GM21447 (cell line): ENCODE measurements at regions not wholly inside any gene's neighbourhood (a gene's known extent, or its start where the extent isn't known, plus 50 kb on each side); places are given as distances from the start of the nearest gene placed in this dataset.
"Not testable (repeated sequence)": the region's sequence is repeated elsewhere in the genome, so short reads cannot be mapped to it uniquely, and the experiment has no call there.

Experiments used
- ATAC-seq: cut with Tn5 transposase; IDR thresholded peaks from one replicate; pipeline ENCODE4 v1.9.1; 2021; ENCODE audit not compliant: unreplicated experiment

DNA sequence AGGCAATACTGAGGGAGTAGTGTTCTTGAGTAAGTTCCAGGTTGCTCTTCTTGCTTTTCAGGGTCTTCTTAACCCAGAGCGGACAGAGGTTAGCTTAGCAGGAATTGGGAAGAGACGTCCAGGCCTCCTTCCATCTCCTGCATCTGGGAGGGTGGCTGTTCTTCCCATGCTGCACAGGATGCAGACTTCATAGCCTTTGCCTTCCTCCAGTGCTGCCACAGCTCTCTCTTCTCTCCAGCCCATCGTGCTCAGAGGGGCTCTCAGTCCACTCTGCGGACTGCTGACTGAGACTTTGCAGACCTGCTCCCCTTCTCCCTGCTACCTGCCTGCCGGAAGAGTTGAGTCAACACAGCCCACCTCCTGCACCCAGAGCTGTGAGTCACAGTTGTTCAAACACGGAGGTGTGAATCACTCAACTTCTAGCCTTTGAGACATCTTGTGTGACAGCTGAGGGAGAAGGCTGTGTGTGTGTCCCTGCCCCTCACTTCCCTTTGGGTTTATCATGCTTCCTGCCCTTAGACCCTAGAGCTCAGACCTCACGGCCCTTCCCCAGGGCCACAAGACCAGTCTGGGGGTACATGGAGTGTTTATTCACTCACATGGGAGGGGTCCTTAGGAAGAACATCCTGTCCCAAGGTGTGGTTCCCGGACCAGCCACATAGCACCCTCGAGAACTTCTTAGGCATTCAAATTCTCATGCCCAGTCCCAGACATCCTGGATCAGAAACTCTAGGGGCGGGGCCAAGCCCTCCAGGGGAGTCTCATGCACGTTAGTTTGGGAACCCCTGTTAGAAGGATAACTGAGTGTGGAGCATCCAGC lies 158.3 kb upstream of the CACNA1E start:
- ATAC-seq = no peak

- not testable (repeated sequence) for ATAC-seq
Observed at GRCh38 chr1:181325765-181326164, 157.6 kb upstream of the CACNA1E start.

DNA sequence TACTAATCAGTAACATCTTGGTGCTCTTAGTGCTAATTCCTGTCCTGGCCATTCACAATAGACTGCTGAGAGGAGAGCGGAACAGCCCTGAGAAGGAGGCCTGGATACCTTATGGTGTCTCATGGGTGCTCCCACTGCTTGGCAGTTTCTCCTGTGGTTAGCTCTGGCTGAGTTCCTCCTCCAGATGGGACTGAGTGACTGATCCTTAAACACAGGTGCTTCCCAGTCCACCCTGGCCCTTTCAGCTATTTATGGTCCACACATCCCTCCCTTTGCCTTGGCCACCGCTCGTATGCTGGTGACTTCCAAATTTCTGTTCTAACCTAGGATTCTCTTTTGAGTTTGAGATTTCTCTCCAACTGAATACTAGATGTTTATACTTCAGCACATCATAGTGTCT lies 157.0 kb upstream of the CACNA1E start:
- ATAC-seq = no peak

DNA sequence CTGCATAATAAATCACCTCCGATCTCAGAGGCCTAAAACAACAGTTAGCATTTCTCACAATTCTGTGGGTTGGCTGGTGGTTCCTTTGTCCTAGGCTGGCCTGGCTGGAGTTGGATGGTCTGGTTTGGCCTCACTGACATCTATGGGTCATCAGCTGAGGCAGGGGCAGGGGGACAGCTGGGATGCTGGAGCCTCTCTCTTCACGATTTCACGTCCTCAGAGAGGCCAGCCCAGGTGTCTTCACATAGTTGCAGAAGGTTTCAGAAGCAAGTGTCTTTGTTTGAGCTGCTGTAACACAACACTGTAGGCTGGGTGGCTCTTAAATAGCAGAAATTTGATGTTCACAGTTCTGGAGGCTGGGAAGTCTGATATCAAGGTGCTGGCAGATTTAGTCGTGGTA lies 155.5 kb upstream of the CACNA1E start:
- ATAC-seq = no peak

- no peak for ATAC-seq
Observed at GRCh38 chr1:181334724-181335123, 148.6 kb upstream of the CACNA1E start.

- no peak for ATAC-seq
Observed at GRCh38 chr1:181335631-181336030, 147.7 kb upstream of the CACNA1E start.

- ATAC-seq = no peak
Observed at GRCh38 chr1:181341026-181341632, 142.2 kb upstream of the CACNA1E start.

GRCh38 chr1:181344091-181344490 lies 139.2 kb upstream of the CACNA1E start:
- ATAC-seq = no peak

DNA sequence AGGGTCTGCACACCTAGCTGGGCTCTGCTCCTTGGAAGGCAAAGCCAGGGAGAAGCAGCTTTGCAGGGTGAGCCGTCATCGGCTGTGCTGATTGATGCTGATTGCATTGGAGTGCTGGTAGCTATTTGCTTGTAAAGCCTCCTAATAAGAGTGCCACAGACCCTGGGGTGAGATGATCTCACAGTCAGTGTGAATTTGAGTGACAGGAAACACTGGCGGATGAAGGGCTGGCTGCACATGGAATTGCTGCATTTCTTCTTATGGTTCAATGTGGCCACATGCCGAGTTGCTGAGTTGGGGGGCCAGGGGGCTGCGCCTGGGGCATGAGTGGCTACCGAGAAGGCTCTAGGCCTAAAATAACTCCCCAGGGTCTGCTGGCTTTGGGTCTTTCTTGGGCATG lies 138.2 kb upstream of the CACNA1E start:
- ATAC-seq = no peak

DNA sequence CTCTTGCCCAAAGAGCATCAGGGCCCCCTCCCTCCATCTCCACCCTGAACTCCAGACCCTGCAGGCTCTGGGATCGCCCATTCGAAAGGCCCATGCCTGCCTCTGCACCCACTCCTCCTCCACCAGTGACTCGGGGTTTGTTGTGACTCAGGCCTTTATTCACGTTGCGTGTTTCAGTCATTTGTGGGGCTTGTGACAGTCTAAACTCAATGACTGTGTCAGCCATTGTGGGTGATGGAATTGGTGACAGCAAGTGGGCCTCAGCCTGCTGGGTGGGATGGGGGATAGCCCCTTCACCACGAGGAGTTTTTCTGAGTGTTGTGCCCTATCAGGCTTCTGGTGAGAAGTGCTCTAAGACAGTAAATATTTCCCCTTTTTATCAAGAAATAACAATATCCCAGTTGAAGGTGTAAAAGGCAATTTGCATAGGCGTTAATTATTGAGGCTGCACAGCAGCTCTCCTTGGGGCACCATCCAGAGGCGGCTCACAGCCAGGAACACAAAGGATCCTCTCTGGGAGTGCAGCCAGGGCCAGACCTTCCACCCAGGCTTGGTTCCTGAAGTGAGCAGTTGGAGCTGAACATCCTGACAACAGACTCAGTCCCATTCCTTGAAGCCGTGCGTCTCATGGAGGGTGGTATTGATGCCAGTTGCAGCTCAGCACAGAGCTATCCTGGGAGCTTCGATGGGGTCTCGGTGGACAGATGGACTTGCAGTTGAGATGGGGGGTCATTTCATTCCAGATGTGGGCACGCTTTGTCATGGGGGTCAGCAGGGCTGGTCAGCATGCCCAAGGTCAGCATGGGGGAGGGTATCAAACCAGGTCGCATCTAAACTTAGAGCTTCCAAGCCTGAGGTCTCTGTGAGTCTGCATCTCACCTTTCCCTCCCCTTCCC lies 135.6 kb upstream of the CACNA1E start:
- no peak for ATAC-seq

DNA sequence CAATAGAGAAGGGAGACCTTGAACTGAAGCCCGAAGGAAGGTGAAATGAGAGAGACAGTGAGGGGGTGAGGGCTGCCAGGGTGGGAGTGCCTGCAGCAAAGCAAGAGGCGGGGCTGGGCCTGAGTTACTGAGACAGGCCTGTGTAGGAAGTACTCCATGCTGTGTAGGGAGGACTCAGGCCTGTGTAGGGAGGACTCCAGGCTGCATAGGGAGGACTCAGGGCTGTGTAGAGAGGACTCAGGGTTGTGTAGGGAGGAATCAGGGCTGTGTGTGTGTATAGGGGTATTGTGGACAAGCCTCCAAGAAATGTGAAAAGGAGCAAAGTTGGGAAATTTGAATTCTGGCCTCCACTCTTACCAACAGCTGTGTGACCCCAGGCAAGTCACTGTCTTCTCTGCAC lies 133.8 kb upstream of the CACNA1E start:
- no peak for ATAC-seq

GRCh38 chr1:181350131-181350530 lies 133.2 kb upstream of the CACNA1E start:
- no peak for ATAC-seq

GRCh38 chr1:181351740-181352139 lies 131.6 kb upstream of the CACNA1E start:
- ATAC-seq = no peak

GRCh38 chr1:181352695-181353094 lies 130.6 kb upstream of the CACNA1E start:
- ATAC-seq = no peak

GRCh38 chr1:181353526-181353925 lies 129.8 kb upstream of the CACNA1E start:
- no peak for ATAC-seq

DNA sequence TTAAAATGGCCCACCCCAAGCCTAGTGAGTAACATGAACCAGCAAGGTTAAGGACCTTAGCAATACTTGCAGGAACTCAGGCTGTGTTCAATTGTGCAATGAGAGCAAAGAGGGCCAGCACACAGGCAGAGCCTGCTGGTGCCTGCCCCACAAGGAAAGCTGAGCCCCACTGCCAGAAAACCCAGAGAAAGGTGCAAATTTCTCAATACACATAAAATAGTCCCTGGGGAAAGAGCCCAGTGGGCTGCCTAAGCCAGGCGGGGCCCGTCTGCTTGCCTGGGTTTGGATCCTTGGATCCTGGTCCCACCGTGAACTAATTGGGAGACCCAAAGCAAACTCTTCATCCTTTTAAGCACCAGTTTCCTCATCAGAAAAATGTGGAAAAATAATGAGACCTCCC lies 128.5 kb upstream of the CACNA1E start:
- ATAC-seq = no peak

DNA sequence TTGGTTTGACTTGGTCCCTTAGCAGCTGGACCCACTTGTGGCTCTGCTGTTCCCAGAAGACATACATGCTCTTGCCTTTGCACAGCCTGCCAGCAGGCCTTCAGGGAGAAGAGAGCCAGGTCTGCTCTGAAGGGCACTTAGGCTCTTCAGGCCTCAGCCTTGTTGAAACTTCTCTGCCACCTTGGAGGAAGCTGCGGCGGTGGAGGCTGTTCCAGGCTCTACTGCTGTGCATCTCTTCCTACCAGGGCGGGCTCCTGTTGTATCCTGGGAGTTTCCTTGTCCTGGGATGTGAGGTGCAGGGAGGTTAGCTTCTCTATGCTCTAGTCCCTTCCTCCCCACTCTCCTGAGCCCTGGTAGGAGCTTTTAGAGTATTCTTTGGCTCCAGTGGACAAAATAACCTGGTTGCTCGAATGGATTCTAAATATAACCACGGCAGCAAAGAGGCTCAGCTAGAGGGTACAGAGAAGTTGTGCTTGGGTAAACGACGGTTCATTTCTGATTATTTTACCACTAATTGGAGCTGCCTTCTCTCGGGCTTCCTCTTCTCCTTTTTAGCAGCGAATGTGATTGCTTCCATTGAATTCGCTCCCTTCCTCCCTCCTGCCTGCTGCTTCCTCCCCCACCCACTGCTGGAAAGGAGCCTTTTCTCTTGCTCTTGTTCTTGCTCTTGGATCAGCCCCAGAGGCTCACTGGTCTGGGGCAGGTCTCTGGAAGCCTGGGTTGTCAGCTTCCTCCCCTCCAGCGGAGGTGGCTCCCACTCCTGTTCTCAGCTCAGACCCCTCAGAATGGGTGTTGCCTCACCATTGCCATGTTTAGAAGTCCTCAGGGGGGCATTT lies 126.6 kb upstream of the CACNA1E start:
- no peak for ATAC-seq

- no peak for ATAC-seq
Observed at GRCh38 chr1:181359012-181359411, 124.3 kb upstream of the CACNA1E start.

DNA sequence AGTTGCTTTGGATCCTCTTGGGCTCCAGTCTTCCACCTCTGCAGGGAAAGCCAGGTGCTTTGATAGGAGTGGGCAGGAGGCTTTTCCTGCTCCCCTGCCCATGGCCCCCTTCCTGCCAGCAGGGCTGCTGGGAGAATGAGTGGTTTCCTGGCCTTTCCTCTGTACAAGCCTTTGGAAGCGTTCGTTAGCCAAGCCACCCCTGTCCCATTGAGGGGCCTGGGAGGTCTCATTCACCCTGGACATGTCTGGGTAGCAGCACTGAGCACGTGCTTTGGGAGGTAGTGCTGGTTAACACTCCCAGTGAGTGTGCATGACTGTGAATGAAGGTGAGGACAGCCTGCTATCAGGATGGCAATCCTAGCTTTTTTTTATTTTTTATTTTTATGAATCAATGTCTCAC lies 118.5 kb upstream of the CACNA1E start:
- ATAC-seq = no peak

DNA sequence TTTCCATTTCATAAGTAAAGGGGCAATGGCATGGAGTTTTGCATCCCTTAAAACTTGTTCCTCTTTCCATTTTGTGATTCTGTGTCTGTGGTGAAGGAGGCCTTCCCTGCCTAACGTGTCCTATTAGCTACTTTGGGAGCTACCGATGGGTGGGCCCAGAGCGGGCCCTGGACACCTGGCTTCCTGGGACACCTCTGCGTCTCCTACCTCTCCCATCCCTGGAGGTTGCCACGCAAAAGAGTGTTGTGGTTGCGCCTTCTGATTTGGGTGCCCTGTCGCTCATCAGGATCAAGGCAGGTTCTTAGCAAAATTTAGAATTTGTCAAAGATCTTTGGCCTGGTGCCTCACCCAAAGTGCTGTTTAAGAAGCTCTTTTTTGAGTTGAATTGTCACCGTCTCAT lies 116.4 kb upstream of the CACNA1E start:
- no peak for ATAC-seq

GRCh38 chr1:181369416-181369815 lies 113.9 kb upstream of the CACNA1E start:
- ATAC-seq = no peak
